ENCODE measurements at regions not wholly inside any gene's neighbourhood (a gene's known extent, or its start where the extent isn't known, plus 50 kb on each side); places are given as distances from the start of the nearest gene placed in this dataset.

GRCh38 chr2:239727776-239728600 is 297.2 kb downstream of the NDUFA10 start:
- CTCF ChIA-PET, result no interaction called here

GRCh38 chr2:239727182-239727775 is 297.9 kb downstream of the NDUFA10 start:
- WGBS (ENCODE audit: insufficient coverage), result 94% methylated on average over 15 of the region's 16 CpGs
- H3K27me3 ChIP-seq (replicated peaks in 2 of 5; ENCODE audit: control insufficient read depth in 4 of 5, insufficient read depth in 5 of 5, low read length in 4 of 5), result no peaks in the 10 kb centered on the region
- ChIA-PET CTCF (no interaction called here), POLR2A (no interaction called here)
- H3K4me1 ChIP-seq (ENCODE audit: control extremely low read depth in 1 of 4, control insufficient read depth in 4 of 4, insufficient read depth in 4 of 4, low read length in 3 of 4), result no peaks in the 10 kb centered on the region
- no peaks in the 10 kb centered on the region for H3K9me3 ChIP-seq (ENCODE audit: control extremely low read depth in 1 of 5, control insufficient read depth in 4 of 5, insufficient read depth in 2 of 5, low read depth in 1 of 5, low read length in 4 of 5)
- H3K4me3 ChIP-seq (ENCODE audit: control insufficient read depth in 1 of 7, extremely low read depth in 1 of 7, insufficient read depth in 4 of 7, low read depth in 2 of 7, low read length in 6 of 7), result no peak overlapping the region
- no peak for DNase-seq
- no peaks in the 10 kb centered on the region for H3K36me3 ChIP-seq (ENCODE audit: control insufficient read depth in 4 of 4, insufficient read depth in 4 of 4, low read length in 3 of 4)
- no peak overlapping the region for H3K27ac ChIP-seq (ENCODE audit: insufficient read depth in 1 of 2, low read depth in 1 of 2, low read length in 2 of 2, poor library complexity in 1 of 2, severe bottlenecking in 2 of 2)

More at GRCh38 chr2:239727776-239728600, 297.2 kb downstream of the NDUFA10 start:
- Histone ChIP-seq H3K36me3 (ENCODE audit: control insufficient read depth in 4 of 4, insufficient read depth in 4 of 4, low read length in 3 of 4) (no peaks in the 10 kb centered on the region), H3K27ac (ENCODE audit: insufficient read depth in 1 of 2, low read depth in 1 of 2, low read length in 2 of 2, poor library complexity in 1 of 2, severe bottlenecking in 2 of 2) (no peak overlapping the region), H3K9me3 (ENCODE audit: control extremely low read depth in 1 of 5, control insufficient read depth in 4 of 5, insufficient read depth in 2 of 5, low read depth in 1 of 5, low read length in 4 of 5) (no peaks in the 10 kb centered on the region), H3K4me3 (ENCODE audit: control insufficient read depth in 1 of 7, extremely low read depth in 1 of 7, insufficient read depth in 4 of 7, low read depth in 2 of 7, low read length in 6 of 7) (no peak overlapping the region), H3K4me1 (ENCODE audit: control extremely low read depth in 1 of 4, control insufficient read depth in 4 of 4, insufficient read depth in 4 of 4, low read length in 3 of 4) (no peaks in the 10 kb centered on the region), H3K27me3 (replicated peaks in 2 of 5; ENCODE audit: control insufficient read depth in 4 of 5, insufficient read depth in 5 of 5, low read length in 4 of 5) (no peaks in the 10 kb centered on the region)
- WGBS (ENCODE audit: insufficient coverage), result 97% methylated on average over 30 of the region's 30 CpGs
- DNase-seq, result no peak
- POLR2A ChIA-PET, result no interaction called here

DNA sequence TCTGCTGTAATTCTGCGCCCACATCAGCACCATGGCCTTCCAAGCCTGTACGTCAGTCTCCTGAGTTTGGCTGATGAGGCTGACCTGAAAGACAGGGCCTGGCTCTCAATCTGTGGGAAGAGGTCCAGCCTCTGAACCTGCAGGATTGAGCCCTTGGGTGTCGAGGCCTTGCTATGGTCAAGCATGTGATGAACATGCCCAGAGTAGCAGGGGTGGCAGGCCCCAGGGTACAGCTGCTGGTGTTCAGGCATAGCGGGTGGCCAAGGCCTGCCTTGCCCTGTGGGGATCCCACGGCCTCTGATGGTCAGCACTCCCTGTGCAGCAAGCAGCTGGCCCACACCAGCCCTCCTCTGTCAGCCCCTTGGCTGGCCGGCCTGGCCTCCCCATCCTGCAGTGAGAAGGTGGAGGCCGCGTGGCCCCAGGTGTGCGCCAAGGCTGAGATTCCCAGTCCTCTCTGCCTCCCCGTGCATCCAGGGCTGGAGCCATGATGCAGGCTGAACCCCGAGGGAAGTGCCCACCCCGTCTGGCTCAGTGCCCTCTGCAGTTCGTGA is 298.4 kb downstream of the NDUFA10 start:
- no peaks in the 10 kb centered on the region for H3K36me3 ChIP-seq (ENCODE audit: control insufficient read depth in 4 of 4, insufficient read depth in 4 of 4, low read length in 3 of 4)
- H3K4me1 ChIP-seq (ENCODE audit: control extremely low read depth in 1 of 4, control insufficient read depth in 4 of 4, insufficient read depth in 4 of 4, low read length in 3 of 4), result no peaks in the 10 kb centered on the region
- ChIA-PET CTCF (no interaction called here), POLR2A (no interaction called here)
- no peaks in the 10 kb centered on the region for H3K27me3 ChIP-seq (replicated peaks in 2 of 5; ENCODE audit: control insufficient read depth in 4 of 5, insufficient read depth in 5 of 5, low read length in 4 of 5)
- H3K27ac ChIP-seq (ENCODE audit: insufficient read depth in 1 of 2, low read depth in 1 of 2, low read length in 2 of 2, poor library complexity in 1 of 2, severe bottlenecking in 2 of 2), result no peak overlapping the region
- no peak for DNase-seq
- H3K9me3 ChIP-seq (ENCODE audit: control extremely low read depth in 1 of 5, control insufficient read depth in 4 of 5, insufficient read depth in 2 of 5, low read depth in 1 of 5, low read length in 4 of 5), result no peaks in the 10 kb centered on the region
- H3K4me3 ChIP-seq (ENCODE audit: control insufficient read depth in 1 of 7, extremely low read depth in 1 of 7, insufficient read depth in 4 of 7, low read depth in 2 of 7, low read length in 6 of 7), result no peak overlapping the region
- 93% methylated on average over 13 of the region's 13 CpGs for WGBS (ENCODE audit: insufficient coverage)

DNA sequence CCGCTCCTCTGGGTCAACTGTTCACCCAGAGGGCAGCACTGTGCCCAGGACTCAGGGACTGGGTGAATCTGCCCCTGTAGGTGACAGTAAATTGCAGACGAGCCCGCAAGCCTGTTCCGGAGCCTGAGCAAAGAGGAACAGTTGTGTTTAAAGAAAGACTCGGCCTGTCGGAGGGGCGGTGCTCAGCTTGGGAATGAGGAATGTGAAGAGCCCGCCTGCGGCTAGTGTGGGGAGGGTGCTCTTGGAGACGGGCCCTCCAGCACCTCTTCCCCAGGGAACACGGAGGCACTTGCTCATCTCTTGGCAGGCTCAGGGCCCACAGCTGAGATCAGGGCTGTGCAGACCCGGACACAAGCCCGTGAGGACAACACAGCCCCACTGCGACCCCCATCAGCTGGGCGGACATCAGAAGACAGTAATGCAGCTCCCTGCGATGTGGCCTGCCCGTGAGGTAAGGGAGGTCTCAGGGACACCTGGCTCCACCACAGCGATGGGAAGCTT is 299.0 kb downstream of the NDUFA10 start:
- Histone ChIP-seq H3K9me3 (ENCODE audit: control extremely low read depth in 1 of 5, control insufficient read depth in 4 of 5, insufficient read depth in 2 of 5, low read depth in 1 of 5, low read length in 4 of 5) (no peaks in the 10 kb centered on the region), H3K27me3 (replicated peaks in 2 of 5; ENCODE audit: control insufficient read depth in 4 of 5, insufficient read depth in 5 of 5, low read length in 4 of 5) (no peaks in the 10 kb centered on the region), H3K4me3 (ENCODE audit: control insufficient read depth in 1 of 7, extremely low read depth in 1 of 7, insufficient read depth in 4 of 7, low read depth in 2 of 7, low read length in 6 of 7) (no peak overlapping the region), H3K4me1 (ENCODE audit: control extremely low read depth in 1 of 4, control insufficient read depth in 4 of 4, insufficient read depth in 4 of 4, low read length in 3 of 4) (no peaks in the 10 kb centered on the region), H3K27ac (ENCODE audit: insufficient read depth in 1 of 2, low read depth in 1 of 2, low read length in 2 of 2, poor library complexity in 1 of 2, severe bottlenecking in 2 of 2) (no peak overlapping the region), H3K36me3 (ENCODE audit: control insufficient read depth in 4 of 4, insufficient read depth in 4 of 4, low read length in 3 of 4) (no peaks in the 10 kb centered on the region)
- ChIA-PET POLR2A (no interaction called here), CTCF (no interaction called here)
- DNase-seq, result no peak
- 97% methylated on average over 18 of the region's 18 CpGs for WGBS (ENCODE audit: insufficient coverage)

- H3K36me3 ChIP-seq (ENCODE audit: control insufficient read depth in 4 of 4, insufficient read depth in 4 of 4, low read length in 3 of 4), result no peaks in the 10 kb centered on the region
- POLR2A ChIA-PET, result no interaction called here
- whole genome bisulfite sequencing (ENCODE audit: insufficient coverage), result 100% methylated on average over 4 of the region's 7 CpGs
- no peak for DNase-seq
- H3K4me3 ChIP-seq (ENCODE audit: control insufficient read depth in 1 of 7, extremely low read depth in 1 of 7, insufficient read depth in 4 of 7, low read depth in 2 of 7, low read length in 6 of 7), result no peak overlapping the region
- no peaks in the 10 kb centered on the region for H3K9me3 ChIP-seq (ENCODE audit: control extremely low read depth in 1 of 5, control insufficient read depth in 4 of 5, insufficient read depth in 2 of 5, low read depth in 1 of 5, low read length in 4 of 5)
- no peaks in the 10 kb centered on the region for H3K27me3 ChIP-seq (replicated peaks in 2 of 5; ENCODE audit: control insufficient read depth in 4 of 5, insufficient read depth in 5 of 5, low read length in 4 of 5)
- no peaks in the 10 kb centered on the region for H3K4me1 ChIP-seq (ENCODE audit: control extremely low read depth in 1 of 4, control insufficient read depth in 4 of 4, insufficient read depth in 4 of 4, low read length in 3 of 4)
- no peak overlapping the region for H3K27ac ChIP-seq (ENCODE audit: insufficient read depth in 1 of 2, low read depth in 1 of 2, low read length in 2 of 2, poor library complexity in 1 of 2, severe bottlenecking in 2 of 2)
- CTCF ChIA-PET, result no interaction called here
Measured at GRCh38 chr2:239725551-239725890, 299.6 kb downstream of the NDUFA10 start.

DNA sequence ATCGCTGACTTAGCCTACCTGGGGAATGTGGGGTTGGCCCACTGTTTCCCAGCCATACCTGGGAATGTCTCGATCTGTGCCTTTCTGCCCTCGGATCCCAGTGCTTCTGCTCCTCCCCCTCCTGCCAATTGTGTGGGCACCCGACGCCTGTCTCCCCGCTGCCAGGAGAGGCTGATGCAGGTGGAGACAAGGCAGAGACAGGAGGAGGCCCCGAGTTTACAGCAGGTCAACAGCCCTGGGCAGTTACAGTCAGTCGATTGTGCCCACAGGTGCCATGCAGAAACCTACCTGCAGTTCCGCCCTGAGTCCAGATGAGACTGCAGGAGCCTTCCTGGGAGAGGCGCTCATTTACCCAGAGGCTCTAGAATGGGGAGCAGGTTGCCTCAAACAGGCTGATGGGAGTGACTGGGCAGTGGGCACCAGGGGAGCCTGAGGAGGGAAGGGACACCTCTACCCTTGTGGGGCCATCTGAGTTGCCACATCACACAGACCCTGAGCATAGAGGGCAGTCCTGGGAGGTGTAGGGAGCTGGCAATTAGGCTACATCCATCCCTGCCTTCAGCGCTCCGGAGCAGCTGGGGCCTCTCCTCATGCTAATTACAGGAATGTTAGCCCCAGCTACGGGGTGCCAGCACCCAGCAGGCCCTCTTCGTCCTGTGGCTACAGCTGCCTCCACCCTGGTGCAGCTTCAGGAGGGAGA is 300.1 kb downstream of the NDUFA10 start:
- no peaks in the 10 kb centered on the region for H3K9me3 ChIP-seq (ENCODE audit: control extremely low read depth in 1 of 5, control insufficient read depth in 4 of 5, insufficient read depth in 2 of 5, low read depth in 1 of 5, low read length in 4 of 5)
- ChIA-PET CTCF (no interaction called here), POLR2A (no interaction called here)
- H3K27ac ChIP-seq (ENCODE audit: insufficient read depth in 1 of 2, low read depth in 1 of 2, low read length in 2 of 2, poor library complexity in 1 of 2, severe bottlenecking in 2 of 2), result no peak overlapping the region
- 100% methylated on average over 9 of the region's 14 CpGs for WGBS (ENCODE audit: insufficient coverage)
- no peak for DNase-seq
- no peaks in the 10 kb centered on the region for H3K27me3 ChIP-seq (replicated peaks in 2 of 5; ENCODE audit: control insufficient read depth in 4 of 5, insufficient read depth in 5 of 5, low read length in 4 of 5)
- H3K36me3 ChIP-seq (ENCODE audit: control insufficient read depth in 4 of 4, insufficient read depth in 4 of 4, low read length in 3 of 4), result no peaks in the 10 kb centered on the region
- no peak overlapping the region for H3K4me3 ChIP-seq (ENCODE audit: control insufficient read depth in 1 of 7, extremely low read depth in 1 of 7, insufficient read depth in 4 of 7, low read depth in 2 of 7, low read length in 6 of 7)
- H3K4me1 ChIP-seq (ENCODE audit: control extremely low read depth in 1 of 4, control insufficient read depth in 4 of 4, insufficient read depth in 4 of 4, low read length in 3 of 4), result no peaks in the 10 kb centered on the region
